ENCODE measurements at regions not wholly inside any gene's neighbourhood (a gene's known extent, or its start where the extent isn't known, plus 50 kb on each side); places are given as distances from the start of the nearest gene placed in this dataset.
"Not testable (repeated sequence)": the region's sequence is repeated elsewhere in the genome, so short reads cannot be mapped to it uniquely, and the experiment has no call there.

DNA sequence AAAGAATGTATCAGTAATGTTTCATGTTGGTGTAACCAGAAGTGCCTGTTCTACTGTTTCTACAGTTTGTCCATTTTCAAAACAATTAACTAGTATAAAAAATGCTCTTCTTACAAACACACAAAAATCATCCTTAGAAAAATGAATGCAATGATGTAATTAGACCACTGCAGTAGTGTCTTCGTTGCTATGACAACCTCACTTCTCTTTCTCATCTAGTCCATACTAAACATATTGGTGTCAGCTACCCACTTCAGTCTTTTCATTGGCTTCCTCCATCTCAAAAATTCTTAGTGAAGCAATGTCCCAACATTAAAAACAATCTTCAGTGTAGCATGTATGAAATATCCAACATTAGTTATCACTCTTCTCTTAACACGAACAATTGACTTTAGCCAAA lies 1265.8 kb downstream of the REEP3 start:
- no peak for DNase-seq

DNA sequence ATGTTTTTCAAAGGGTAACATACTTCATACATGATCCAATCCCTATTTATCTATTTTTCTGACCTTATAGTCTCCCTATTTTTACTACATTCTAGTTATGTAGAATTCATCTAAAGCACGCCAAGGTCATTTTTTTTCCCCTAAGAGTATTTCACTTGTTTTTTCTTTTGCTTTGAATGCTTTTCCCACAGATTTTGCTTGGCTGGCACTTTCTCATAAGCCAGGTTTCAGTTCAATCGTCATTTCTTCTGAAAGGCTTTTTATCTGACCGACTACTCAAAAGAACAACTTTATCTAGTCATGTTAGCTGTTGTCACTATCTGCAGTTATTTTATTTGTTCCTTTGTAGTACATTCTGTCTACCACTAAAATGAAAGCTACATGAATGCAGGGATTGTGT lies 1274.6 kb downstream of the REEP3 start:
- no peak for DNase-seq

DNA sequence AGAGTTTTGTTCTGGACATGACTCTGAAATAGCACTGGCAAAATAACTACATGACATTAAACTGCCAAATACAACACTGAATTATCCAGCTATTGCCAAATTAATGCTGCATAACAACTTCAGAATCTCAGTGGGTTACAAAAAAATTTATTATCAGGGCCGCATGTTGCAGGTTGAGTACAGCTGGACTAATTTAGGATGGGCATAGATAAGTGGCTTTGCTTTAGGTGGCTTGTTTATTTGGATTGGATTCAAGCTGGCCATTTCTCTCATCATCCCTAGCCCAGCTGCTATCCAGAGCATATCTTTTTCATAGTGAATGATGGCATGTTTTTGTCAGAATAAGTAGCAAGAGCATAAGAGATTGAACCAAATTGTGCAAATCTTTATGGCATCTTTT lies 1277.1 kb downstream of the REEP3 start:
- DNase-seq: no peak

DNA sequence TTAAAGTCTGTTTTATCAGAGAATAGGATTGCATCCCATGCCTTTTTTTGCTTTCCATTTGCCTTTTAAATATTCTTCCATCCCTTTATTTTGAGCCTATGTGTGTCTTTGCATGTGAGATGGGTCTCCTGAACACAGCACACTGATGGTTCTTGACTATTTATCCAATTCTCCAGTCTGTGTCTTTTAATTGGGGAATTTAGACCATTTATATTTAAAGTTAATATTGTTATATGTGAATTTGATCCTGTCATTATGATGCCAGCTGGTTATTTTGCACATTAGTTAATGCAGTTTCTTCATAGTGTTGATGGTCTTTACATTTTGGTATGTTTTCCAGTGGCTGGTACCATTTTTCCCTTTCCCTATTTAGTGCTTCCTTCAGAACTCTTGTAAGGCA lies 1287.0 kb downstream of the REEP3 start:
- DNase-seq: not testable (repeated sequence)

- DNase-seq: not testable (repeated sequence)
Observed at GRCh38 chr10:64810046-64810445, 1288.8 kb downstream of the REEP3 start.

GRCh38 chr10:64813391-64813790 lies 1292.2 kb downstream of the REEP3 start:
- no peak for DNase-seq

GRCh38 chr10:64814201-64814600 lies 1293.0 kb downstream of the REEP3 start:
- DNase-seq: no peak

DNA sequence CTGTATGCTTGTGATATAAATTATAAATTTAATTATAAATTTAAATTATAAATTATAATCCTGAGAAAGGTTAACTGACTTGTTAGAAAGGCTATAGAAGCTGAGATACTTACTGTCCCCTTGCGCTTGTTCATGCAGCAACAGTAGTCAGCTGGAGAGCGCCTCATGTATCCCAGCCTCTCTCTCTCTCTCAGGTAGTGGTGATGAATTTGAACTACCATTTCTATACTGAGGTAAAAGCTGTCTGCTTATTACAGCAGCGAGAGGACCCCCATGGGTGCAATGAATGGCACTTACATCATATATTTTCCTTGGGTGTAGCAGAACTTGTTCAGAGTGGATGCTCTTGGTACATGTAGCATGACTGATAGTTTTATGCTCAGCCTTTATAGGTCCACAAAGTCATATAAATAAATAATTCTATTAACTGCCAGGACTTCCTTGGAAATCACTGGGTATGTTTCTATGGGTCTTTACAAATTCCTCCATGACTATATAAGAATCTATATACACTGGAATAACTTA lies 1308.7 kb downstream of the REEP3 start:
- no peak for DNase-seq

- DNase-seq: no peak
Observed at GRCh38 chr10:64830869-64831268, 1309.7 kb downstream of the REEP3 start.

DNA sequence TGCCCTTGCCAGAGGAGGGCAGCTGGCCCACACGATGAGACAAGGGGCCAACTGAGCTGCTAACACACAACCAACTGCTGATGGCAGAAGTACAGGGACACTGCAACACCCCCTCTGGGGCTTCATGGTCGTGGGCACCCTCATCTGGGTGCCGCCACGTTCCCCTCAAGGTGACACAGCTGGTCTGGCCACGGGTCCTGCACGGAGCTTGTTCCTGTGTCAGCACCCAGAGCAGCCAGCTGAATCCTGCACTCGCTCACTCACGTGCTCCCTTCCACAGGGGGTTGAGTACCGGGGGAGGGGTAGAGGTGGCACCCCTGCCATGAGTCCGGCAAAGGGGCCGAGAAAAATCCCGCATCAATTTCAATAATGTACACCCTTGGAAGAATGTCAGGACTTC lies 1319.1 kb downstream of the REEP3 start:
- DNase-seq: no peak

DNA sequence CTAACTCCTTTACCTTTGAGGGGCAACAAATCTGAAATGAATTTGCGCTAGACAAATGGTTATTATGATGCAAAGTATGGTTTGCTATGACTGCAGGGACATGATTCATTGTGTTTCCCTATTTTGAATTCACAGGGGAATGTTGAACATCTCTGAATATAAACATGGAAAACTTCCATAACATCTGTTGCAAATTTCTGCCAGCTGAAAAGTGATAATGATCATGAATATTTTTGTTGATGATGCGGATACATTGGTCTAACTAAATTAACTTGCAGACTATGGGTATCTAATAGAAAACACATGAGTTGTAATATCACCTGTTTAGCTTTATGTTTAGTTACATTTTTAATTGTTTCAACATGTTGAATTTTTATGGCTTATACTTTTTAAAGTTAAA lies 1325.5 kb downstream of the REEP3 start:
- no peak for DNase-seq

DNA sequence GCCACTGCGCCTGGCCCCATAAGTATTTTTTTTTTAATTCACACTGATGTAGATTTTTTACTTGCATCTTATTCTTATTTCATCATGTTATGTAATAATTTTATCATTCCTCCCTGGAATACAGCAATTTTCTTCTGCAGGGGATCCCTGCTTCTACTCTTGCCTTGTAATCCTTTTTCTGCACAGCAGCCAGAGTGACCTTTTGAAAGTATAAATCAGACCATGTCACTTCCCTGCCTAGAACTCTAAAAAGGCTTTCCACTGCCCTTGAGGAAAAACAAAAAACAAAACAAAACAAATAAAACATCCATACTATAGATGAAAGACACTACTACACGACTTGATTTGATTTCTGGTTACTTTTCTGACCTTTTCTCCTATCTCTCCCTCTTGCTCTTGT lies 1334.7 kb downstream of the REEP3 start:
- no peak for DNase-seq

DNA sequence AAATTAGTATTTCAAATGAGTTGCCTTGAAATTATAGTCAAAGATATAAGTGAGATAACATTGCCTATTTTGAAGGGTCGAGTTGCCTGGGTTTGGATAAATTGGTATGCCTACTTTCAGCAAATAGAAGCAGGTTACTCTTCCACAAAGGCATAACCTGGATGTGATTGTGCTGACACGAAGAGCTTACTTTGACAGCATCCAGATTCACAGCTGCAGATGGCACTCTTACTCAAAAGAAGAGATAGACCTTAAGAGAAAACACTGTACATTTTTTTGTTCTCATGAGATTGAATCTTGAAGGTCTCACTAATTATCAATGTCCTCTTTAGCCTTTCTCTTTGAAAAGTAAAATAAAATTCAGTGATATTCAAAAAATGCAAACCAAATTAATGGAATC lies 1338.7 kb downstream of the REEP3 start:
- DNase-seq: no peak

GRCh38 chr10:64863836-64864235 lies 1342.6 kb downstream of the REEP3 start:
- no peak for DNase-seq

DNA sequence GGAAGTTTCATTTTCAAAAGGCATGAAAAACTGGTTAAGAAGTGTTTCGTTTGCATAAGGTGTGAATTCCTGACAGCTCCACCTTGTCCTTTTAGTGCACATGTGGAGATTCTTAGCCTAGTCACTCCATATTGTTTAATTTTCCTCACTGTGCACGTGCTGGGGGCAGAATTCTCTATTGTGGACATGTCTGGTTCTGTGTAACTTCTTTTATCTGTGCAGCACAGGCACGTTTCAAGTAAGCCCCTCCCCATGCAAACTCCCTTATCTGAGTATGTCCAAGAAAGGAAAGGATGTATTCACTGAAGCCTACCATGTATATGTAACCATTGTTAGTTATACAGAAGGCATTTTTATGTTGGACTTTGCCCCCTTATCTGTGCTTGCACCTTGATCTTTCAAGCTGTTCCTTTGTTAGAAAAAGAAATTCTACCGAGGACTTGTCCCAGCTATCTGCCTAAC lies 1346.3 kb downstream of the REEP3 start:
- DNase-seq: no peak

DNA sequence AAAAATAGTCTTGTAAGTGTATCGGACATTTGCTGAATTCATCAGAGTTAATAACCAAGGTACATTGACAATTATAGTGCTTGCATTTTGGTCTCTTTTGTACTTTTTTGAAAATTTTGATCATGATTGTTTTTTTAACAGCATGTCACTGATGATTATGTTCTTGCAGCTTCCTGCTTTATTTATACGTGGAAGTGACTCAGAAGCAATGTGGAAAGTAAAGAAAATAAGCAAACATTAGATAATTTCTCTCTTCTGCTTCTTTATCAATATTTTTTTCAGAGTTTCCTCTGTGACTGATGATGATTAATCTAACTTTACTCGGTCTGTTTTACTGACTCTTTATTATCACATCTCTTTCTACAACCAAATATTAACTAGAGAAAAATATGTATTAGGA lies 1351.9 kb downstream of the REEP3 start:
- DNase-seq: no peak

DNA sequence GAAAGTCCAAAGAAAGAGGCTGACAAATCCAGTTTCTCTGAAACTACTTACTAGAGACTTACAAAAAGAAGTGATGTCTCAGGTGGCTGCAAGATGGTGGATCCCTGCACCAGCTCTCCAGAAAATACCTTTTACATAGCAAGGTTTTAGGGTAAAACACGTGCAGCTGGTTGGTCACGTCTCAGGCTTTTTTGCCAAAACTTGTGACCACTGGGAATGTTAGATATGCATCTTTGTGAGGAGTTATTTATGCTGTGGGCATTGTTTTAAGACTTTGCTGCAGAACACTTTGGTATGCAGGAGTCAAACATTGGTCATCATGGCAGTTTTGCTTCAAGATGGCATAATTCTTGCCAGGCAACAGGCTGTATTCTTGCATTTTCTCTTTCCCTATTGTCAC lies 1352.8 kb downstream of the REEP3 start:
- no peak for DNase-seq

- no peak for DNase-seq
Observed at GRCh38 chr10:64880546-64880945, 1359.3 kb downstream of the REEP3 start.

- no peak for DNase-seq
Observed at GRCh38 chr10:64881257-64881656, 1360.1 kb downstream of the REEP3 start.

DNA sequence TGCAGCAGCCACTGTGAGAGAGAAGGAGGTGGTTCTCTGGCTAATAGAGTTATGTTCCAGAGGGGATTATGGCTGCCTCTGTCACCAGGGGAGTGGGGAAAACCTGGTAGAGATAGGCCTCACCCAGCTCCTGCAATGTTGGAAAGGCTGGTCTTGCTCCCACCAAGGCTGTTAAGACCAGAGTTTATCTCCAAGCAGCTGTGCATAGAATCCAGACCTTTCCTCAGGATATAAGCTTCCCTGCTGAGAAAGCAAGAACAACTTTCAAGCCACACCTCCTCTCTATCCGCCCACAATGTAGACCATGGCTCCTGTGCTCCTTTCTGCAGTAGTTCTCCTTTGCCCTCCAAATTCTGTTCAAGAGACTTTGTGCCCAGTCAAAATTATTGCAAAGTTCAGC lies 1375.4 kb downstream of the REEP3 start:
- no peak for DNase-seq

GRCh38 chr10:64906311-64906710 lies 1385.1 kb downstream of the REEP3 start:
- not testable (repeated sequence) for DNase-seq

DNA sequence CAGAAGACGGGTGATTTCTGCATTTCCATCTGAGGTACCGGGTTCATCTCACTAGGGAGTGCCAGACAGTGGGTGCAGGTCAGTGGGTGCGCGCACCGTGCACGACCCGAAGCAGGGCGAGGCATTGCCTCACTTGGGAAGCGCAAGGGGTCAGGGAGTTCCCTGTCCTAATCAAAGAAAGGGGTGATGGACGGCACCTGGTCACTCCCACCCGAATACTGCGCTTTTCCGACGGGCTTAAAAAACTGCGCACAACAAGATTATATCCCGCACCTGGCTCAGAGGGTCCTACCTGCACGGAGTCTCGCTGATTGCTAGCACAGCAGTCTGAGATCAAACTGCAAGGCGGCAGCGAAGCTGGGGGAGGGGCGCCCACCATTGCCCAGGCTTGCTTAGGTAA lies 1403.1 kb downstream of the REEP3 start:
- DNase-seq: not testable (repeated sequence)

DNA sequence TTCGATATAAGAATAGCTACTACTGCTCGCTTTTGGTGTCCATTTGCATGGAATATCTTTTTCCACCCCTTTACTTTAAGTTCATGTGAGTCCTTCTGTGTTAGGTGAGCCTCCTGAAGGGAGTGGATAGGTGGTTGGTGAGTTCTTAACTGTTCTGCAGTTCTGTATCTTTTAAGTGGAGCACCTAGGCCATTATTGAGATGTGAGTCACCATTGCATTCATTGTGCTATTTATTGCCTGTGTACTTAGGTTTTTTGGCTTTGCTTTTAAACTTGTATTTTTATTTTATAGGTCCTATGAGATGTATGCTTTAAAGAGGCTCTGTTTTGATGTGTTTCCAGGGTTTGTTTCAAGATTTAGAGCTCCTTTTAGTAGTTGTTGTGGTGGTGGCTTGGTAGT lies 1430.8 kb downstream of the REEP3 start:
- DNase-seq: no peak

DNA sequence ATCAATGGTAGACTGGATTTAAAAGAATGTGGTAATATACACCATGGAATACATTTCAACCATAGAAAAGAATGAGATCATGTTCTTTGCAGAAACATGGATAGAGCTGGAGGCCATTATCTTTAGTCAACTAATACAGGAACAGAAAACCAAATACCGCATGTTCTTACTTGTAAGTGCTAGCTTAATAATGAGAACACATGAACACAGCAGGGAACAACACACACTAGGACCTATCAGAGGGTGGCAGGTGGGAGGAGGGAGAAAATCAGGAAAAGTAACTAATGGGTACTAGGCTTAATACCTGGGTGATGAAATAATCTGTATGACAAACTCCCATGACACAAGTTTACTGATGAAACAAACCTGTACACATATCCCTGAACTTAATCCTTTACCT lies 1435.2 kb downstream of the REEP3 start:
- no peak for DNase-seq

DNA sequence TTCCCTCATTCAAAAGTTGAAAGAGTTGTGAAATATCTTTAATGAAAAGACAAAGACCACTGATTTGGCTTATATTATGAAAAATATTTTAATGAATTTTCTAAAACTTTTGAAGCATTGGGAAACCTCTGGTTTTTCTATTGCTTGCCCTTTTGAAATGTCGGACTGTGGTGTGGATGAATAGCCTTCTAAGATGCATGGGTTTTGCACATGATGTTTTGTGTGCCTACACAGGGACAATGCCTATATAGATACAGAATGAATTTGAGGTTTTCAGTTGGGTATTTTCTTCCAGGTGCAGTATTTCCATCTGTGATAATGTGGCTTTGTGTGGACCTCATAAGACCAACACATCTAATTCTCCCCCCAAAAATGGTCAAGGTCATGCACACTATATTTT lies 1437.9 kb downstream of the REEP3 start:
- no peak for DNase-seq

- DNase-seq: no peak
Observed at GRCh38 chr10:64959883-64960282, 1438.7 kb downstream of the REEP3 start.
